ENCODE measurements at regions not wholly inside any gene's neighbourhood (a gene's known extent, or its start where the extent isn't known, plus 50 kb on each side); places are given as distances from the start of the nearest gene placed in this dataset.

- no peaks in the 10 kb centered on the region for H3K27me3 ChIP-seq
- peak; percentile 37 to 52 for DNase-seq (ENCODE audit: extremely low spot score in 2 of 2)
- TF ChIP-seq, protein P1, sequence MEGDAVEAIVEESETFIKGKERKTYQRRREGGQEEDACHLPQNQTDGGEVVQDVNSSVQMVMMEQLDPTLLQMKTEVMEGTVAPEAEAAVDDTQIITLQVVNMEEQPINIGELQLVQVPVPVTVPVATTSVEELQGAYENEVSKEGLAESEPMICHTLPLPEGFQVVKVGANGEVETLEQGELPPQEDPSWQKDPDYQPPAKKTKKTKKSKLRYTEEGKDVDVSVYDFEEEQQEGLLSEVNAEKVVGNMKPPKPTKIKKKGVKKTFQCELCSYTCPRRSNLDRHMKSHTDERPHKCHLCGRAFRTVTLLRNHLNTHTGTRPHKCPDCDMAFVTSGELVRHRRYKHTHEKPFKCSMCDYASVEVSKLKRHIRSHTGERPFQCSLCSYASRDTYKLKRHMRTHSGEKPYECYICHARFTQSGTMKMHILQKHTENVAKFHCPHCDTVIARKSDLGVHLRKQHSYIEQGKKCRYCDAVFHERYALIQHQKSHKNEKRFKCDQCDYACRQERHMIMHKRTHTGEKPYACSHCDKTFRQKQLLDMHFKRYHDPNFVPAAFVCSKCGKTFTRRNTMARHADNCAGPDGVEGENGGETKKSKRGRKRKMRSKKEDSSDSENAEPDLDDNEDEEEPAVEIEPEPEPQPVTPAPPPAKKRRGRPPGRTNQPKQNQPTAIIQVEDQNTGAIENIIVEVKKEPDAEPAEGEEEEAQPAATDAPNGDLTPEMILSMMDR (IDR thresholded peaks at IDR 0.05), result no peak
- no peak for TF ChIP-seq POLR2A (IDR thresholded peaks at IDR 0.05)
- TF ChIP-seq POLR2AphosphoS5 (IDR thresholded peaks at IDR 0.05; ENCODE audit: insufficient read depth in 1 of 2, low read depth in 1 of 2), result no peak
- H3K4me3 ChIP-seq, result no peak overlapping the region
- no peaks in the 10 kb centered on the region for H3K4me1 ChIP-seq
- H3K36me3 ChIP-seq, result no peaks in the 10 kb centered on the region
- H3K9me3 ChIP-seq, result no peaks in the 10 kb centered on the region
- H3K27ac ChIP-seq, result no peak overlapping the region
- intact Hi-C loops (cut with DNase I), result no loop called here
Observed at GRCh38 chr2:64392529-64392928, 61.4 kb upstream of the LGALSL start.

- no peaks in the 10 kb centered on the region for H3K27me3 ChIP-seq
- H3K27ac ChIP-seq, result no peak overlapping the region
- TF ChIP-seq POLR2AphosphoS5 (IDR thresholded peaks at IDR 0.05; ENCODE audit: insufficient read depth in 1 of 2, low read depth in 1 of 2) (peak in 1 of 2 donors; percentile 49), POLR2A (IDR thresholded peaks at IDR 0.05) (no peak)
- TF ChIP-seq, protein P1 (IDR thresholded peaks at IDR 0.05), result no peak
- intact Hi-C loops (cut with DNase I), result no loop called here
- peak; percentile 27 to 34 for DNase-seq (ENCODE audit: extremely low spot score in 2 of 2)
- no peaks in the 10 kb centered on the region for H3K36me3 ChIP-seq
- no peaks in the 10 kb centered on the region for H3K4me1 ChIP-seq
- H3K9me3 ChIP-seq, result no peaks in the 10 kb centered on the region
- no peak overlapping the region for H3K4me3 ChIP-seq
Observed at GRCh38 chr2:64393383-64394010, 60.5 kb upstream of the LGALSL start.

DNA sequence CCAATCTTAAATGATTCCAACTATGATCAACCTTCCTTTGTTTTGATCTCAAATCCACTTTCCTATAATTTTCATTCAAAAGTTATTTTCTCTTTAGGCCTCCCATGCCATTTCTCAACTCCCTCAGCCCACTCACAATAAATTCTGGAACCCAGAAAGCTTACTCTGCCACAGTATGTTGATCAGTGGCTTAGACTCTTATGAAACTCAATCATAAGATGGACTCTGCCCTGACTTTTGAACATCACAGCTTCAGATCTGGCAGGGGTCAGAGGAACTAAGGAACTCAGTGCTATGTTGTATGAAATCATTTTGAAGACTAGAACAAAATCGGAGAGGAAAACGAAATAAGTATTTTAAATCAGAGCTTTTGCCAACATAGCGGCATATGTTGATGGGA, 59.8 kb upstream of the LGALSL start:
- TF ChIP-seq, protein P1 (IDR thresholded peaks at IDR 0.05), result no peak
- TF ChIP-seq POLR2AphosphoS5 (IDR thresholded peaks at IDR 0.05; ENCODE audit: insufficient read depth in 1 of 2, low read depth in 1 of 2) (no peak), POLR2A (IDR thresholded peaks at IDR 0.05) (no peak)
- H3K4me3 ChIP-seq, result no peak overlapping the region
- no peaks in the 10 kb centered on the region for H3K9me3 ChIP-seq
- no peaks in the 10 kb centered on the region for H3K27me3 ChIP-seq
- DNase-seq (ENCODE audit: extremely low spot score in 2 of 2), result peak in 1 of 2 donors; percentile 5
- no peaks in the 10 kb centered on the region for H3K36me3 ChIP-seq
- H3K27ac ChIP-seq, result no peak overlapping the region
- H3K4me1 ChIP-seq, result no peaks in the 10 kb centered on the region
- intact Hi-C loops (cut with DNase I), result no loop called here

DNA sequence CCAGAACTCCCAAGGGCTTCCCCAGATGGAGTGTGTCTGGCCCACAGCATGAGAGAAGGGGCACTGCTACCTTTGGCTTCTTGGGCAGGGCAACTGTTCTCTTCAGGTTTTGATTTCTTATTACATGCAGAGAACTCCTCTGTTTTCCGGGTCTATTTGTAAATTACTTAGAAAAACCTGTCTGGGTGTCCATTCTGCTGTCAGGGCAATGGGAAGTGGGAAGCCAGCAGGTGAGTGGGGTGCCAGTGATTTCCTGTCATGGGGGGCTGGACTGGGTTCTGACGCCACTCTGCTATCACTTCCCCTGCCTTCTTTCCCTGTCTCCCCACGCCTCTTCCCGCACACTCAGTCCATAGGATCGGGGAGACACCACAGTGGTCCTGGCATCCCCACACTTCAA, 58.0 kb upstream of the LGALSL start:
- DNase-seq (ENCODE audit: extremely low spot score in 2 of 2), result peak; percentile 58 to 72
- Histone ChIP-seq H3K36me3 (no peaks in the 10 kb centered on the region), H3K4me3 (no peak overlapping the region), H3K27ac (no peak overlapping the region), H3K4me1 (no peaks in the 10 kb centered on the region), H3K27me3 (no peaks in the 10 kb centered on the region), H3K9me3 (no peaks in the 10 kb centered on the region)
- TF ChIP-seq POLR2AphosphoS5 (IDR thresholded peaks at IDR 0.05; ENCODE audit: insufficient read depth in 1 of 2, low read depth in 1 of 2) (no peak), POLR2A (IDR thresholded peaks at IDR 0.05) (no peak)
- TF ChIP-seq, protein P1 (IDR thresholded peaks at IDR 0.05), result no peak
- intact Hi-C loops (cut with DNase I), result no loop called here

DNA sequence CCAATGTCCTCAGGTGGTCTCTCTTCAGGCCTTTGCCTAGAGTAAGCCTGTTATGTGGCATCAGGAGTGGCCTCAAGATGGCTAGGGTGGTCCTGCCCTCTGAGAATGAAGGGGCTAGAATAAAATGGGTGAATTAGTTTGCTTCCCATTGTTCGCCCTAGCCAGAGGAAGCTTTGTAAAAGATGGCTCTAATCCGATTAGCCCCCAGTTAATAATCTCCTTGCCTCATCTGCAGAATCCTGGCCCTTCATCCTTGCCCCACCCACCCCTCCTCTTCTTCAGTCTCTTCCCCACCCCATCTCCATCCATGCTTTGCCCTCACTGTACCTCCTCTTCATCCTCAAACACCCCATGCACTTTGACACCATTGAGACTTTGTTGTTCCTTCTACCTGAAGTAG, 57.4 kb upstream of the LGALSL start:
- Histone ChIP-seq H3K36me3 (no peaks in the 10 kb centered on the region), H3K27ac (no peak overlapping the region), H3K9me3 (no peaks in the 10 kb centered on the region), H3K4me3 (no peak overlapping the region), H3K27me3 (no peaks in the 10 kb centered on the region), H3K4me1 (no peaks in the 10 kb centered on the region)
- DNase-seq (ENCODE audit: extremely low spot score in 2 of 2), result peak in 1 of 2 donors; percentile 32
- TF ChIP-seq, protein P1 (IDR thresholded peaks at IDR 0.05), result no peak
- no peak for TF ChIP-seq POLR2A (IDR thresholded peaks at IDR 0.05)
- no peak for TF ChIP-seq POLR2AphosphoS5 (IDR thresholded peaks at IDR 0.05; ENCODE audit: insufficient read depth in 1 of 2, low read depth in 1 of 2)
- intact Hi-C loops (cut with DNase I), result no loop called here
